Hepatocyte (in vitro differentiated cells): ENCODE measurements at regions not wholly inside any gene's neighbourhood (a gene's known extent, or its start where the extent isn't known, plus 50 kb on each side); places are given as distances from the start of the nearest gene placed in this dataset.

Experiments used
- CTCF ChIP-seq: fragments of 200-600 bp; sonication (generic); IDR thresholded peaks from 2 replicates; pipeline ENCODE4 v1.5.1; 2016; ENCODE audit warnings: antibody characterized with exemption, mild to moderate bottlenecking; ENCODE audit not compliant: poor library complexity
- EZH2 ChIP-seq: fragments of 200-600 bp; sonication (generic); IDR thresholded peaks from 2 replicates; pipeline ENCODE4 v1.6.1; 2016; ENCODE audit warnings: antibody characterized with exemption, mild to moderate bottlenecking, borderline replicate concordance
- EZH2phosphoT487 ChIP-seq: fragments of 200-600 bp; sonication (generic); IDR thresholded peaks from one replicate; pipeline ENCODE4 v1.6.1; 2018; ENCODE audit warnings: antibody characterized with exemption, mild to moderate bottlenecking, low read depth, moderate library complexity; ENCODE audit not compliant: unreplicated experiment, severe bottlenecking

DNA sequence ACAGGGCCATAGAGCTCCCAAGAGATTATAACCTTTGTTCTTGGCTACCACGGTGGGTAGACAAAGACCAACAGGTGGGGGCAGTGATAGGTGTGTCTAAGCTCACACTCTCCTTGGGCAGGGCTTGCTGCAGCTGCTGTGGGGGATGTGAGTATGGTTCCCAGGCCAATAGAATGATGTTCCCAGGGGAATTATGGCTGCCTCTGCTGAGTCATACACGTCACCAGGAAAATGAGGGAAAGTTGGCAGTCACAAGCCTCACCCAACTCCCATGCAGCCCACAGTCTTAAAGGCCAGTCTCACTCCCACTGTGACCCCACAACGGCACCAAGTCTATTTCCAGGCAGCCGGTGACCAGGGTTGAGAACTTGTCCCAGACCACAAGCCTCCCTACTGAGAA lies 453.4 kb upstream of the PODXL start:
- TF ChIP-seq CTCF, result no peak
- TF ChIP-seq EZH2phosphoT487, result no peak
- no peak for TF ChIP-seq EZH2
